SK-N-SH treated with all-trans-retinoic acid at 6 μM for 48 hours (cell line): ENCODE measurements at regions not wholly inside any gene's neighbourhood (a gene's known extent, or its start where the extent isn't known, plus 50 kb on each side); places are given as distances from the start of the nearest gene placed in this dataset.

ENCODE experiments used
- ATAC-seq: fragments of 200-7000 bp; cut with Tn5 transposase; 3 replicates; pipeline ENCODE4 v1.9.1; 2020; ENCODE audit warnings: mild to moderate bottlenecking, moderate library complexity
- ARNTL ChIP-seq: fragments of 450-650 bp; formaldehyde crosslinking; IDR thresholded peaks from 2 replicates; pipeline ENCODE4 v1.5.0; 2020; ENCODE audit warnings: low read depth, mild to moderate bottlenecking, moderate library complexity, borderline replicate concordance
- BACH2 ChIP-seq: fragments of 250-450 bp; sonication (Bioruptor Pico); IDR thresholded peaks from 2 replicates; pipeline ENCODE4 v1.9.0; 2021; ENCODE audit warnings: mild to moderate bottlenecking, borderline replicate concordance
- CSDC2 ChIP-seq: fragments of 250-450 bp; sonication (Bioruptor Pico); IDR thresholded peaks from 2 replicates; pipeline ENCODE4 v1.5.0; 2020; ENCODE audit warnings: mild to moderate bottlenecking, moderate library complexity
- GLIS3 ChIP-seq: fragments of 250-450 bp; sonication (Bioruptor Pico); IDR thresholded peaks from 2 replicates; pipeline ENCODE4 v1.5.0; 2020; ENCODE audit warnings: mild to moderate bottlenecking, moderate library complexity
- ISL1 ChIP-seq: fragments of 250-450 bp; sonication (Bioruptor Pico); IDR thresholded peaks from 2 replicates; pipeline ENCODE4 v2.1.2; 2022; ENCODE audit warnings: mild to moderate bottlenecking, moderate library complexity
- POU6F1 ChIP-seq: fragments of 250-450 bp; sonication (Bioruptor Pico); IDR thresholded peaks from 2 replicates; pipeline ENCODE4 v1.8.0; 2021; ENCODE audit warnings: low read depth, mild to moderate bottlenecking, moderate library complexity, borderline replicate concordance
- PPARA ChIP-seq: fragments of 250-450 bp; sonication (Bioruptor Pico); IDR thresholded peaks from 2 replicates; pipeline ENCODE4 v1.5.0; 2020; ENCODE audit warnings: mild to moderate bottlenecking, borderline replicate concordance
- RARB ChIP-seq: fragments of 250-450 bp; sonication (Bioruptor Pico); IDR thresholded peaks from 2 replicates; pipeline ENCODE4 v1.8.0; 2021; ENCODE audit warnings: mild to moderate bottlenecking, moderate library complexity
- SNAI2 ChIP-seq: fragments of 250-450 bp; sonication (Bioruptor Pico); IDR thresholded peaks from 2 replicates; pipeline ENCODE4 v1.5.0; 2020; ENCODE audit warnings: mild to moderate bottlenecking, moderate library complexity
- TCF4 ChIP-seq: fragments of 250-450 bp; sonication (Bioruptor Pico); IDR thresholded peaks from 2 replicates; pipeline ENCODE4 v1.8.0; 2021; ENCODE audit warnings: mild to moderate bottlenecking, moderate library complexity, borderline replicate concordance
- TOX ChIP-seq: fragments of 250-450 bp; sonication (Bioruptor Pico); IDR thresholded peaks from 2 replicates; pipeline ENCODE4 v1.8.0; 2021; ENCODE audit warnings: mild to moderate bottlenecking, moderate library complexity, borderline replicate concordance
- TSHZ2 ChIP-seq: fragments of 250-450 bp; sonication (Bioruptor Pico); IDR thresholded peaks from 2 replicates; pipeline ENCODE4 v1.5.0; 2020; ENCODE audit warnings: mild to moderate bottlenecking, moderate library complexity
- ZC3H10 ChIP-seq: fragments of 250-450 bp; sonication (Bioruptor Pico); IDR thresholded peaks from 2 replicates; pipeline ENCODE4 v1.5.1; 2021; ENCODE audit warnings: mild to moderate bottlenecking, moderate library complexity
- ZFP30 ChIP-seq: fragments of 450-650 bp; formaldehyde crosslinking; IDR thresholded peaks from 2 replicates; pipeline ENCODE4 v1.5.0; 2022; ENCODE audit warnings: mild to moderate bottlenecking, moderate library complexity
- ZNF565 ChIP-seq: fragments of 450-650 bp; formaldehyde crosslinking; conservative IDR thresholded peaks from 2 replicates; pipeline ENCODE4 v1.5.0; 2020; ENCODE audit warnings: low read depth, mild to moderate bottlenecking, moderate library complexity
- ZNF70 ChIP-seq: fragments of 450-650 bp; formaldehyde crosslinking; IDR thresholded peaks from 2 replicates; pipeline ENCODE4 v1.5.0; 2020; ENCODE audit warnings: mild to moderate bottlenecking, moderate library complexity
- ZNF8 ChIP-seq: fragments of 450-650 bp; formaldehyde crosslinking; IDR thresholded peaks from 2 replicates; pipeline ENCODE4 v1.5.0; 2020; ENCODE audit warnings: mild to moderate bottlenecking, moderate library complexity
- TF ChIP-seq, protein P1 (sequence below): fragments of 250-450 bp; sonication (Bioruptor Pico); IDR thresholded peaks from 2 replicates; pipeline ENCODE4 v1.5.1; 2020; ENCODE audit warnings: low read depth, mild to moderate bottlenecking, moderate library complexity
- TF ChIP-seq, protein P2 (sequence below): fragments of 250-450 bp; sonication (Bioruptor Pico); IDR thresholded peaks from 2 replicates; pipeline ENCODE4 v1.8.0; 2020; ENCODE audit warnings: mild to moderate bottlenecking, moderate library complexity, borderline replicate concordance

- peak; percentile 10; the same call in 2 of the 3 replicates for ATAC-seq
- TF ChIP-seq, protein P1, sequence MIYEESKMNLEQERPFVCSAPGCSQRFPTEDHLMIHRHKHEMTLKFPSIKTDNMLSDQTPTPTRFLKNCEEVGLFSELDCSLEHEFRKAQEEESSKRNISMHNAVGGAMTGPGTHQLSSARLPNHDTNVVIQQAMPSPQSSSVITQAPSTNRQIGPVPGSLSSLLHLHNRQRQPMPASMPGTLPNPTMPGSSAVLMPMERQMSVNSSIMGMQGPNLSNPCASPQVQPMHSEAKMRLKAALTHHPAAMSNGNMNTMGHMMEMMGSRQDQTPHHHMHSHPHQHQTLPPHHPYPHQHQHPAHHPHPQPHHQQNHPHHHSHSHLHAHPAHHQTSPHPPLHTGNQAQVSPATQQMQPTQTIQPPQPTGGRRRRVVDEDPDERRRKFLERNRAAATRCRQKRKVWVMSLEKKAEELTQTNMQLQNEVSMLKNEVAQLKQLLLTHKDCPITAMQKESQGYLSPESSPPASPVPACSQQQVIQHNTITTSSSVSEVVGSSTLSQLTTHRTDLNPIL (CRISPR knock-in tag), result no peak
- TF ChIP-seq RARB (CRISPR knock-in tag), result no peak
- TF ChIP-seq ARNTL (CRISPR knock-in tag), result no peak
- no peak for TF ChIP-seq TOX
- no peak for TF ChIP-seq SNAI2 (CRISPR knock-in tag)
Measured at GRCh38 chr7:85833066-85833465, 646.2 kb upstream of the SEMA3D start.

DNA sequence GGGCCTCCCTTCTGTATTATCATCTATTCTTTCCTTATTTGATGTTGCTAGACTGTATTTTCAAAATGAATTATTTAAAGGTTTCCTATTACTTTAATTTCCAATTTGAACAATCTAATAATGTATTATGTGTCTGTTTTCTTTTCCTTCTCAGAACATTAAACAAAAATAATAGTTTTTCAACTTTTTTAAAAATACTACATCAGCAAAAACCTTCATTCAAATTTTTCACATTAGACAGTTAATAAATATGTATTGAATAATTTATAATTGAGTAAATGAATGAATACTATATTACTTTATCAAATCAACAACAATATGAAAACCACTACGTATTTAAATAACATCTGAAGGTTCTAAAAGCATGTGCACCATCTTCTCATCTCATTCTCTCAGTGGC, 644.1 kb upstream of the SEMA3D start:
- TF ChIP-seq ZNF565 (CRISPR knock-in tag) (no peak), TOX (no peak), CSDC2 (CRISPR knock-in tag) (no peak), BACH2 (CRISPR knock-in tag) (no peak), SNAI2 (CRISPR knock-in tag) (no peak), ZNF8 (CRISPR knock-in tag) (no peak), ZNF70 (CRISPR knock-in tag) (no peak), POU6F1 (CRISPR knock-in tag) (no peak), ISL1 (CRISPR knock-in tag) (no peak), ZFP30 (CRISPR knock-in tag) (no peak), PPARA (CRISPR knock-in tag) (no peak)
- TF ChIP-seq, protein P1 (CRISPR knock-in tag), result no peak
- TF ChIP-seq, protein P2, sequence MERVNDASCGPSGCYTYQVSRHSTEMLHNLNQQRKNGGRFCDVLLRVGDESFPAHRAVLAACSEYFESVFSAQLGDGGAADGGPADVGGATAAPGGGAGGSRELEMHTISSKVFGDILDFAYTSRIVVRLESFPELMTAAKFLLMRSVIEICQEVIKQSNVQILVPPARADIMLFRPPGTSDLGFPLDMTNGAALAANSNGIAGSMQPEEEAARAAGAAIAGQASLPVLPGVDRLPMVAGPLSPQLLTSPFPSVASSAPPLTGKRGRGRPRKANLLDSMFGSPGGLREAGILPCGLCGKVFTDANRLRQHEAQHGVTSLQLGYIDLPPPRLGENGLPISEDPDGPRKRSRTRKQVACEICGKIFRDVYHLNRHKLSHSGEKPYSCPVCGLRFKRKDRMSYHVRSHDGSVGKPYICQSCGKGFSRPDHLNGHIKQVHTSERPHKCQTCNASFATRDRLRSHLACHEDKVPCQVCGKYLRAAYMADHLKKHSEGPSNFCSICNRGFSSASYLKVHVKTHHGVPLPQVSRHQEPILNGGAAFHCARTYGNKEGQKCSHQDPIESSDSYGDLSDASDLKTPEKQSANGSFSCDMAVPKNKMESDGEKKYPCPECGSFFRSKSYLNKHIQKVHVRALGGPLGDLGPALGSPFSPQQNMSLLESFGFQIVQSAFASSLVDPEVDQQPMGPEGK, result no peak

GRCh38 chr7:85829817-85830432, 643.1 kb upstream of the SEMA3D start:
- TF ChIP-seq ZFP30 (CRISPR knock-in tag), result no peak
- no peak for TF ChIP-seq GLIS3 (CRISPR knock-in tag)
- TF ChIP-seq, protein P2, result no peak
- TF ChIP-seq TCF4 (CRISPR knock-in tag), result no peak
- TF ChIP-seq ZC3H10 (CRISPR knock-in tag), result no peak
- TF ChIP-seq ZNF565 (CRISPR knock-in tag), result no peak
- TF ChIP-seq, protein P1 (CRISPR knock-in tag), result no peak
- TF ChIP-seq ZNF70 (CRISPR knock-in tag), result no peak
- no peak for TF ChIP-seq ISL1 (CRISPR knock-in tag)
- TF ChIP-seq TSHZ2 (CRISPR knock-in tag), result no peak
- peak; percentile 86 for ATAC-seq

More for the DNA sequence above, 644.1 kb upstream of the SEMA3D start:
- ATAC-seq, result no peak
